ENCODE measurements at regions not wholly inside any gene's neighbourhood (a gene's known extent, or its start where the extent isn't known, plus 50 kb on each side); places are given as distances from the start of the nearest gene placed in this dataset.

DNA sequence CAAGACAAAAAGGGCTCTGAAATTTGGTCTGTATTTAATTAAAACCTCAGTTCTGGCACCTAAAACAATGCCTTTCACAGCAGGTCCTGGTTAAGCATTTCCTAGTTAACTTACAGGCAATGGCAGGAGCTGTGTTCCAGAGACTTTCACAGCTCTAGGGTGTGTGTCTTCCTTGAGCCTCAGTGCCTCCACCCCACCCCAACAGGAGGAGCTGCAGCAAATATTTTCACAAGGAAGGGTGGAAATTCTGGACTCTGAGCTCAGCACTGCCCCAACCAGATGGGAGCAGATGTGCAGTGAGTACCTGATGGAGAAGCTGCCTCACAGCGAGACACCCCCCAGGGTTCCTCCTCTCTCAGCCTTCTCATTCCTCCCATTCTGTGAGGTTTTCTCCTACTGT lies 106.3 kb upstream of the SPATA12 start:
- H3K27me3 ChIP-seq (ENCODE audit: low read length) = no peaks in the 10 kb centered on the region
- no peaks in the 10 kb centered on the region for H3K36me3 ChIP-seq (ENCODE audit: low read length)
- no peak overlapping the region for H3K4me3 ChIP-seq (ENCODE audit: insufficient read depth, low read length, poor library complexity, severe bottlenecking)
- no peaks in the 10 kb centered on the region for H3K9me2 ChIP-seq (replicated peaks; ENCODE audit: insufficient read depth, low read length)
- no peak overlapping the region for H3K4me2 ChIP-seq (ENCODE audit: low read depth, low read length, poor library complexity, severe bottlenecking)
- no peak overlapping the region for H2AFZ ChIP-seq (ENCODE audit: low read depth, low read length, severe bottlenecking)
- H3K79me2 ChIP-seq (ENCODE audit: insufficient read depth, low read length) = no peaks in the 10 kb centered on the region
- no peak overlapping the region for H3K9ac ChIP-seq (ENCODE audit: low read length)
- no peaks in the 10 kb centered on the region for H4K20me1 ChIP-seq (ENCODE audit: low read depth, low read length)
- H3K9me3 ChIP-seq (ENCODE audit: insufficient read depth, low read length) = no peaks in the 10 kb centered on the region
- TF ChIP-seq EZH2phosphoT487 (conservative IDR thresholded peaks at IDR 0.05; ENCODE audit: low read length) = no peak
- TF ChIP-seq, protein P1, sequence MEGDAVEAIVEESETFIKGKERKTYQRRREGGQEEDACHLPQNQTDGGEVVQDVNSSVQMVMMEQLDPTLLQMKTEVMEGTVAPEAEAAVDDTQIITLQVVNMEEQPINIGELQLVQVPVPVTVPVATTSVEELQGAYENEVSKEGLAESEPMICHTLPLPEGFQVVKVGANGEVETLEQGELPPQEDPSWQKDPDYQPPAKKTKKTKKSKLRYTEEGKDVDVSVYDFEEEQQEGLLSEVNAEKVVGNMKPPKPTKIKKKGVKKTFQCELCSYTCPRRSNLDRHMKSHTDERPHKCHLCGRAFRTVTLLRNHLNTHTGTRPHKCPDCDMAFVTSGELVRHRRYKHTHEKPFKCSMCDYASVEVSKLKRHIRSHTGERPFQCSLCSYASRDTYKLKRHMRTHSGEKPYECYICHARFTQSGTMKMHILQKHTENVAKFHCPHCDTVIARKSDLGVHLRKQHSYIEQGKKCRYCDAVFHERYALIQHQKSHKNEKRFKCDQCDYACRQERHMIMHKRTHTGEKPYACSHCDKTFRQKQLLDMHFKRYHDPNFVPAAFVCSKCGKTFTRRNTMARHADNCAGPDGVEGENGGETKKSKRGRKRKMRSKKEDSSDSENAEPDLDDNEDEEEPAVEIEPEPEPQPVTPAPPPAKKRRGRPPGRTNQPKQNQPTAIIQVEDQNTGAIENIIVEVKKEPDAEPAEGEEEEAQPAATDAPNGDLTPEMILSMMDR (IDR thresholded peaks at IDR 0.05; ENCODE audit: insufficient read depth, low read length, poor library complexity, severe bottlenecking) = no peak
- no peak overlapping the region for H3K27ac ChIP-seq (ENCODE audit: low read depth, low read length)
- H3F3A ChIP-seq (ENCODE audit: insufficient read depth) = no peaks in the 10 kb centered on the region

DNA sequence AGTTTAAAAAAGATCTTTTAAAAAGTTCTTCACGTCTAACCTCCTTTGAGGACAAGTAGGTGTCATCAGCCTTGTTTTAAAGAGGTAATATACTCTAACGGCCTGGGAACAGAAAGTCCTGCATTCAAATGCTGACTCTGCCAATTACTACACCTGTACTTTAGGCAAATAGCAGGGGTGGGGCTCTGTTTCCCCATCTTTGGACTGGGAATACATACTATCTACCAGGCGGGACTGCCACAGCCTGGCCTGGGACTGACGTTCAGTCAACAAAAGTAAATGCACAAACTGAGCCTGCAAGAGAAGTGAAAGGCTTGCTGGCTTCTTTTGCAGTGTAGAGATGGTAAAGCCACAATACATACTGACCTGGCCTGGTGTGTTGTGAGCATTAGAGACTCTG lies 107.6 kb upstream of the SPATA12 start:
- no peak for TF ChIP-seq EZH2phosphoT487 (conservative IDR thresholded peaks at IDR 0.05; ENCODE audit: low read length)
- TF ChIP-seq, protein P1 (IDR thresholded peaks at IDR 0.05; ENCODE audit: insufficient read depth, low read length, poor library complexity, severe bottlenecking) = no peak
- Histone ChIP-seq H3K4me2 (ENCODE audit: low read depth, low read length, poor library complexity, severe bottlenecking) (no peak overlapping the region), H3K9me2 (replicated peaks; ENCODE audit: insufficient read depth, low read length) (no peaks in the 10 kb centered on the region), H2AFZ (ENCODE audit: low read depth, low read length, severe bottlenecking) (no peak overlapping the region), H3K79me2 (ENCODE audit: insufficient read depth, low read length) (no peaks in the 10 kb centered on the region), H3K27ac (ENCODE audit: low read depth, low read length) (no peak overlapping the region), H3K27me3 (ENCODE audit: low read length) (no peaks in the 10 kb centered on the region), H3K36me3 (ENCODE audit: low read length) (no peaks in the 10 kb centered on the region), H3K4me3 (ENCODE audit: insufficient read depth, low read length, poor library complexity, severe bottlenecking) (no peak overlapping the region), H3K9me3 (ENCODE audit: insufficient read depth, low read length) (no peaks in the 10 kb centered on the region), H3K9ac (ENCODE audit: low read length) (no peak overlapping the region), H3F3A (ENCODE audit: insufficient read depth) (no peaks in the 10 kb centered on the region), H4K20me1 (ENCODE audit: low read depth, low read length) (no peaks in the 10 kb centered on the region)

- no peak overlapping the region for H3K4me3 ChIP-seq (ENCODE audit: insufficient read depth, low read length, poor library complexity, severe bottlenecking)
- H3K79me2 ChIP-seq (ENCODE audit: insufficient read depth, low read length) = no peaks in the 10 kb centered on the region
- no peaks in the 10 kb centered on the region for H3K9me2 ChIP-seq (replicated peaks; ENCODE audit: insufficient read depth, low read length)
- H3K27me3 ChIP-seq (ENCODE audit: low read length) = no peaks in the 10 kb centered on the region
- no peaks in the 10 kb centered on the region for H3F3A ChIP-seq (ENCODE audit: insufficient read depth)
- no peaks in the 10 kb centered on the region for H4K20me1 ChIP-seq (ENCODE audit: low read depth, low read length)
- no peak overlapping the region for H3K4me2 ChIP-seq (ENCODE audit: low read depth, low read length, poor library complexity, severe bottlenecking)
- H2AFZ ChIP-seq (ENCODE audit: low read depth, low read length, severe bottlenecking) = no peak overlapping the region
- H3K27ac ChIP-seq (ENCODE audit: low read depth, low read length) = no peak overlapping the region
- TF ChIP-seq, protein P1 (IDR thresholded peaks at IDR 0.05; ENCODE audit: insufficient read depth, low read length, poor library complexity, severe bottlenecking) = no peak
- no peak for TF ChIP-seq EZH2phosphoT487 (conservative IDR thresholded peaks at IDR 0.05; ENCODE audit: low read length)
- no peak overlapping the region for H3K9ac ChIP-seq (ENCODE audit: low read length)
- no peaks in the 10 kb centered on the region for H3K36me3 ChIP-seq (ENCODE audit: low read length)
- no peaks in the 10 kb centered on the region for H3K9me3 ChIP-seq (ENCODE audit: insufficient read depth, low read length)
Observed at GRCh38 chr3:56952061-56952460, 108.4 kb upstream of the SPATA12 start.

All from SU-DHL-6 (cell line).